Stimulated activated CD8-positive, alpha-beta memory T cell treated with anti-CD3 and anti-CD28 coated beads, Interleukin-12 subunit alpha, Interleukin-12 subunit beta, amount 100 ng/mL, for 4 hours (primary cell): ENCODE measurements at regions not wholly inside any gene's neighbourhood (a gene's known extent, or its start where the extent isn't known, plus 50 kb on each side); places are given as distances from the start of the nearest gene placed in this dataset.

Experiments used
- DNase-seq: peaks from one replicate; pipeline ENCODE4 v3.0.0-alpha.2; 2020; ENCODE audit warnings: low read depth

DNA sequence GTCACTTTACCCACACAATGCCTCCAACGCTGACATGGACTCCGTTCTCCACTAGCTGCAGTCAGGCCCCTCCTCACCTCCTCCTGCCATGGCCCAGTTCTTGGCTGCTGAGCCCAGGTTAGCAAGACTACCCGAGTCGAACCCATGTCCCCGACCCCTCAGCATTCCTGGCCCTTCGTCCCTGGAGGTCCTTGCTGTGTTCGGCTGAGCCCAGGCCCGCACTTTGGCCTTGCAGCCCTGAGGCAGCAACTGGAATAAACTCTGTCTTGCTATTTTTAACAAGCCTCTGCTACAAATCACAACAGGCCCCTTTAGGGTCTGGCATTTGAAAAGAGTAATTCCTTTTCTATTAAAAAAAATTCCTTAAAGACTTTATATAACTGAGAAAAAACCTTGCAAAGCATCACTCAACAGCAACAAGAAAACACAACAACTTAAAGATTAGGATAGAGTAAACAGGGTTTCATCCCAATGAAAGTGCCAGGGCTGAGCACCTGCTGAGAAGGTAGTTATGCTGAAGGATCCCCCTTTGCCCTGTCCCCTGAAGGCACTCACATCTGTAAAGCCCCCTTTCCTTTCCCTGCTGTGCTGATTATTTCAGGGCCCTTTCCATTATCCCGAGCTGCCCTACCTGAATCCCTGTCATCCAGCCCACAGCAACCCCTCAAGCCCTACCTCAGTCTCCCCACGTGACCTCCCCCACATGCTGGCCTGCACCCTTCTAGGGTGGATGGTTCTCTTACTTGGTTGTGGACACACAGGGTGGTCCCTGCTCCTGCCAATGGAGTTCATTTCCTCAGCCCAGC is 120.0 kb upstream of the SNTG2 start:
- no peak for DNase-seq

DNA sequence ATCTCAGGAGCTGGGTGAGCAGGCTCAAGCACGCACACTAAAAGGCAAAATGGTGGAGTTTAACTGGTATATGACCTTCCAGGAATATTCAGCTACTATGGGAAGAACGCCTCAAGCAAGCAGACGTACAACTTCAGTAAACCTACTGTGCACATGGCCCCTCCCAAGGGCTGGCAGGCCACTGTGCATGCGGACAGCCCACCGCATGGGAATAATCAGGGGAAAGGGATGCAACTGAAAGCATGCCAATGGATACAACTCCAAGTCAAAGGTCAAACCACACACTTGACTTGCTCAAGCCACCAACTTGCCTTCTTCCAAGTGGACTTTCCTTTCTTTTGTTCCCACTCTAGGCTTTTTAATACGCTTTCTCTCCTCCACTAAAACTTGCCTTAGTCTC is 121.6 kb upstream of the SNTG2 start:
- no peak for DNase-seq

DNA sequence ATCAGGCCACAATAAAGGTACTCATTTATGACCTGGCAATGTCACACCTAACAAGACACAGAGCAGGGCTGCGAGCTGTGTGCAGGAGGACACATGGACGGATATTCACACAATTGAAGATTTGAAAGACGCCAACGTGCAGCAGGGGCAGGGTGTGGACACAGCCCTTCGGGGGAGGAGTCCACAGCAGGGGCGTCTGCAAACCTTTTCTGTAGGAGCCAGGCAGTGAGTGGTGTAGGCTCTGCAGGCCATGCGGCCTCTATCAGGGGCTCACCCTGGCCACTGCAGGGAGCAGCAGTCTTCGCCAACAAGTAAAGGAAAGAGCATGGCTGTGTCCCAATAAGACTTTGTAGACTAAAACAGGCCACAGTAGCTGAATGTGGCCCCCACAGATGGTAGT is 125.7 kb upstream of the SNTG2 start:
- DNase-seq = no peak

DNA sequence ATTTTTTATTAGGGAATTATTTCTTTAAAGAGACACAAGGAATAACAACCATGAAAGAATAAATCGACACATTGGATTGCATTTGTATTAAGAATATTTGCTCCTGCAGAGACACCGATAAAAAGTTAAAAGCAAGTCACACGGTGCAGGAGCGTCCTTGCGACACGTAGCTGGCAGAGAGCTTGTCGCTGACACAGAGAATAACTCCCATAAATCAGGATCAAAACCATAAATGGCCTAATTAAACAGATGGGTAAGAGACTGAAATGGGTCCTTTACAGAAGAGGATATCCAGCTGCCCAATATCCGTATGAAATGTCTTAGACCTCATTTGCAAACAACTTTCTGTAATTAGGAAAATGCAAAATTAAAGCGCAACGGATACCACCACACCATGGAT is 126.1 kb upstream of the SNTG2 start:
- DNase-seq = no peak

DNA sequence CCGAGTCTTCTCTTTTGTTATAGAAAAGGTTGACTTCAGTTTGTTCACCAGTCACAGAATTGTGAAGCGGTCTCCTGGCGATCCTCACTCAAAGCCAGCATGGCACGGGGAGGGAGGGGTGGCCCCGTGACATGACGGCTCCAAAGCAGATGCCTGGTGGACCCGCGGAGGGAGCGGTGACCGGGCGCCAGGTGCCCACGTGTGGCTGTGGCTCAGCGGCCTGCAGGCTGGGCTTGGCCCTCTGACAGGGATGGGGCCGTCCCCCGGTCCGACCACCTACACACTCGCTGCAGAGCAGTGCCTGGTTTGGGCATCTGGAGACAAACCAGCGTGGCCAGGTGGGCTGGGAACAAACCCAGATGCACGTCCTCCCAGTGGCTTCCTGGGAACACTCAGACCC is 129.1 kb upstream of the SNTG2 start:
- DNase-seq = no peak

DNA sequence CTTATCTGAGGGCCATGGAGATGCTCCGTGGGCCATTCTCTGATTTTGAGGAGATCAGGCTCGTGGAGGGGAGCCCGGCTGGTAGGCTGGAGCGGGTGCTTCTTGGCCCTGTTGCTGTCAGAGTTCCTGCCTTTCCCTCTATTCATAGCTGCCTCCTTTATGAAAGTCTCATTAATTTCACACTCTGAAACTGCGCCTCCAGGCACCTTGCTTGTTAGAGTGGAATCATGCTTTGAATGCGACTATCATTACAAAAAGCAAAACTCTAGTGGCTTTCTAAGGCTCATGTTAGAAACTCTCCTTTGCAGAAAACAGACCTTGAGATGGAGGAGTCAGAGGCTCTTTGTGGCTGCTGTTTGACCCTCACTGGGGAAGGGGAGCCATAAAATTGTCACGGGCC is 131.0 kb upstream of the SNTG2 start:
- DNase-seq = no peak

DNA sequence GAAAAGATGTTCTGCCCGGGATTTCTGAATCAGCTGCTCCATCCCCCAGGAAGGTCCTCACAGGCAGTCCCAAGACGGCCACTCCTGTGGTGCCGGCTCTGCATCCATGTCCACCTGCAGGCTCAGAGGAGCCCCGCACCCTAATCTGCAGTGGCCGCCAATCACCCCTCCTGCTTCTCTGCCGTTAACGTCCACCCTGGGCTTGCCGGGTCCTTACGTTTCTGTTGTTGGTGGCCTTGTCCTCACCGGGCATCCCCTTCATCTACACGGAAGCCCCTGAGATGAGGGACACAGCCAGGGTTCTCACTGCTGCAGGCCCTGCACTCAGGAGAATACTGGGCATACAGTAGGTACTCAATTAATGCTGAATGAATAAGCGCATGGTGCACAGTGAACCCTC is 131.5 kb upstream of the SNTG2 start:
- no peak for DNase-seq

DNA sequence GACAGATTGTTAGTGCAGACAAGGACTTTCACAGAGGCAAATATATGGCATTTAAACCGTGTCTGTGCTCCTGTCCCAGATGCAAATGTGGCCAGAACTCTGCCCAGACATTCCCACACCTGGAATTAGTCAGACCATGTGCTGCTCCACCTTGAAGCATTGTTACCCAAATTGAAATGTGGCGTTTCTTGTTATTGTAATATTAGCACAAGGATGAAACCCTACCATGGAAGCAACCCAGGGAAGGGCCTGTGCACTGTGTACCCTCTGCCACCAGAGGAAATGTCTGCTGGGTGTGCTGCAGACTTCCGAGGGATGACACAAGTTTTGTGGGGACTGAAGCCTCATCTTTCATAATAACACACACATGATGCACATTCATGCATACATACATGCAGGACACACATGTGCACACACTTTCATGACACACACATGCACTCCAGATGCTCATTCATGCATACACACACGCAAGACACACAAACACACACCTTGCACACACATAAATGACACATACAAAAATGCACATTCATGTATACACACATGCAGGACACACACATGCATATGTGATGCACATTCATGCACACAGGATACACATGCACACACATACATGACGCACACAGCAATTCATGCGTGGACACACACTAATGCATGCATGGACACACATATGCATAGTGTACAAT is 133.2 kb upstream of the SNTG2 start:
- DNase-seq = no peak

DNA sequence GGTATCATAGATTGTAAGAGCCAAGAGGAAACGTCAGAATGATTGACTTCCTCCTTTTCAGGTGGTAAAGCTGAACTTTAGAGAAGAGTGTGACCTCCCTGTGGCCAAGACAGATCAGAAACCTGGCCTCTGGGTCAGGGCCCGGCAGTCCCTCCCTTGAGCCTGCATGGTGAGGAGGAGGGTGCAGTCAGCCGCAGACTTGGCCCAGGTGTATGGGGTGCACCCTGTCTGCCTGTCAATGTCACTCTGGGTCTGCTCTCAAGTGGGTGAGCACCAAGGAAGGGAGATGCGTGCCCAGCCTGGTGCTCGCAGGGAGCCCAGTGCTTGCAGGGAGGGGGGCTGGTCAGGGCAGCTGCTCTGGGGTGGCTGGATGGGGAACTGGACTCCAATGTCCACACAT is 134.4 kb upstream of the SNTG2 start:
- DNase-seq = no peak

DNA sequence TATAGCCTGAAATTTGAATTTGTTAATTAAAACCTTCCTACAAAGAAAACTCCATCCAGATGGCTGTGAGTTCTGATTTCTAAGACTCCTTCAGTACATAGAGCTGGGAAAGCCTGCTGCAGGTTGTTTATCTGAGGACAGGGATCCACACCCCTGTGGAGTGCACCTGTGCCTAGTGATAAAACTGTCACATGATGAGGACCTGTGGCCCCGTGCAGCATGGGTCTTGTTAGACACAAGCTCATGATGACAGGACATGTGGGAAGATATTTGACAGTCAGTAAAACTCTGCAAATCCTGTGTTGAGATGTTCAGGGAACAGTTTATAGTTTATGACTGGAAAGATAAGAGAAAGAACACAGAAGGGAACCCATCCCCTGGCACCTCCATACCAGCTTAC is 133.2 kb upstream of the TMEM18 start:
- no peak for DNase-seq

DNA sequence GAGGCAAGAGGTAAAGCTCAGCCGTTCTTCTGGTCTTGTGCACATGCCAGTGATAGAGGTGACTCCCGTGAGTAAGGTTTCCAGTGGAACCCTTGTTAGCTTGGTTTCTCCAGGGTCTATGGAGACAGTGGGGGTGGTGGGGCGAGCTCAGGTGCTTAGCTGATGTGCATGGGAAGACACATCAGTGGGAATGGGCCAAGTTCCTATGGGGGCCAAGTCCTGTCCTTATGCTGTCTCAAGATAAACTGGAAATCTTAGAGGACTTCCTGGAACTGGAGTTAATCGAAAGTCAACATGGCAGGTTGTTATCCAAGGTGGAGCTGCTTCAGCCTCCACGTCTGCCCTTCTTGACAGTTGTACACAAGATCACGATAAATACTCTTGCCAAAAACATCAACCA is 130.1 kb upstream of the TMEM18 start:
- no peak for DNase-seq

DNA sequence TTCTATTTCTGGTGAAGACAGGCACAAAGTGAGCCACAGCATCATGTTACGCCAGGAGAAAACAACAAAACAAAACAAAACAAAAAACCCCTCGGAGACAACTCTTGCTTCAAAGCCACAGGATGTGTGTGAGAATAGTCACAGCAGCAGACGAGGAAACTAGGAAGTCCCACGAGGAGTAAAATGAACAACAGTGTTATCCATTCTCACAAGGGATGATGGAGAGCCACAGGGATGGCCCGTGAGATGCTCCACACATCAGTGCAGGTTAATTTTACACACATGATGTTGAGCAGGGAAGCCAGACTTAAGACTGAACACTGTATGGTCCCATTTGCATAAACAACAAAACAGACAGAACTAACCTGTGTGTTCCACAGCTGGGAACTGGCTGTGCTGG is 128.5 kb upstream of the TMEM18 start:
- no peak for DNase-seq

DNA sequence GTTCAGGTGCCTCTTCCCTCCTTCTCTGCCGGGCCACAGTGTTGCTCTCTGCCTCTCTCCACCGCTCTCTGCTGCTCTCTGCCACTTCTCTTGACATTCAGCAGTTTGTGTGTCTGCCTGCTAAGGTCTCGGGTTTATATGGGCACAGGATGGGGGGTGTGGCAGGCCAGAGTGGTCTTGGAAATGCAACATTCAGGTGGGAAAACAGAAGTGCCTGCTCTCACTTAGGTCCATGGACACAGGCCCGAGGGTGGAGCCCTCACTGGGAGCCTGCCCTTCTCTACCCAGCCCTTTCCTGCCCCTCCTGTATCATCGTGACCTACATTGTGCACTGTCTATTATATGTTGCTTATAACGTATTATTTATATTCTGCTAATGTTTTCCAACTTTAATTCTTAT is 120.8 kb upstream of the TMEM18 start:
- no peak for DNase-seq

DNA sequence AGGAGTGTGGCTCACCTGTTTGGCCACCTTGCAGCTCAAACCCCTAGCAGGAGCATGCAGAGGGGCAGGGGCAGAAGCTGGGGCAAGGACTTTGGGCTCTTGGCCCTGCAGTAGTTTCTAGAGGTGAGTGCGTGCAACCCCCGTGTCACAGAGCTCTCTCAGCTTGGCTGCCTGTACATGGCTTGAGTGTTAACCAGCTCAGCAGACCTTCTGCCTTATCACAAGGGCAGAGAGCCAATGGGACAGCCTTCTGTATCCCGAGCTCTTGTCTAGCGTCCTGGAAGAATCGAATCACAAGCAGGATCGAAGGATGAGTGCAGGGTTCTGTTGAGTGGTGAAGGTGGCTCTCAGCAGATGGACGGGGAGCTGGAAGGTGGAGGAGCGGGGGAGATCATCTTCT is 120.3 kb upstream of the TMEM18 start:
- no peak for DNase-seq

DNA sequence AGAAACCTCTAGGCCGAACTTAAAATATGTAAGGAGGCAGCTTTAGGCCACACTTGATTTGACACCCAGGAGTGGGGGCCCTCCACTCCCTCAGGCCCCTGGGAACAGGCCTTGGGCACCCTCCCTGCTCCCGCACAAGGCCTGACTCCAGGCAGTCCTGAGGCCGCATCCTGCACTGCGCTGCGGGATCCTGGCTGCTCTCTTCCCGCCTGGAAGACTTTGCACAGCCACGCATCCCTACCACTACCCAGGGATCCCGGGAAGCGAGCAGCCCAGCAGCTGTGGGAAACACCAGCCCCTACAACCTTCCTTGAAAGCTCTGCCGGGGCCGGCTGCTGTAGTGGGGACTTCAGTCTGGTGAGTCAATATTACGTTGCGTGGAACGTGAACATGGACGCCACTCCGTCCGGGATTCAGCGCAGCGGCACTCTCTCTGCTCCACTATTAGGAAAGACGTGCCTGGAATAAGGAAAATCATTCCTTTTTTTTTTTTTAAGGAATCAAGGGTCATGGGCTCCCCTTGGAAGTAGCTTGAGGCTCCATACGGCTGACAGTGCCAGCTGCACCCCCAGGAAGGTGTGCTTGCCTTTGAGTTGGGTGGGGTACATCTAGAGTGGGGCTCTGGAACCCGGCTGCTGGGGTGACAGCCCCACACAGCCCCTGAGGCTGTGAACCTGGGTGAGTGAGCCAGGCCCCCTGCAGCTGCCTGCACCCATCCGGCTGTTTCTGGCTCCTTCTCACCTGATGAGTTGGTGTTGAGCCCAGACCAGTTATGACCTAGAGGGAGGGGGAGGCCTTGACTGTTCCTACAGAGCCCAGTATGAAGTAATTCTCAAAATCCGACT is 119.2 kb upstream of the TMEM18 start:
- DNase-seq = no peak

DNA sequence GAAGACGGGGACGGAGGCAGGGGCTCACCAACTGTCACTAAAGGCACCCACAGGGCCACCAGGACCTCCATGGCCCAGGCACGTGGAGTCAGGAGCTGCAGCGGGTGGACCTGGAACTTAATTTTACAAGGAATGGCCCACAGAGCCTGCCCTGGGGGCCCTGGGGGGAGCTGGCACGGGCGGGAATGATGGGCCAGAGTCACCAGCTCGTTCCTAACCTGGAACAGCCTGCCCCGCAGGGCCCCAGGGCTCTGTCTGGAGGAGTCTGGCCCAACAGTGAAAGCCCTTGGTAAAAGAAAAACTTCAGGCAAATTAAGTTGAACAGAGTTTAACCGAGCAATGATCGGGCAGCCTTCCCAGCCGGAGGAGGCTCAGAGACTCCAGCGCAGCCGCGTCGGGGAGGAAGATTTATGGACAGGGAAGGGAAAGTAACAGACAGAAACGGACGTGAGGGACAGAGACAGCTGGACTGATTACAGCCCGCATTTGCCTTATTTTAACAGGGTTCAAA is 118.4 kb upstream of the TMEM18 start:
- DNase-seq = no peak

DNA sequence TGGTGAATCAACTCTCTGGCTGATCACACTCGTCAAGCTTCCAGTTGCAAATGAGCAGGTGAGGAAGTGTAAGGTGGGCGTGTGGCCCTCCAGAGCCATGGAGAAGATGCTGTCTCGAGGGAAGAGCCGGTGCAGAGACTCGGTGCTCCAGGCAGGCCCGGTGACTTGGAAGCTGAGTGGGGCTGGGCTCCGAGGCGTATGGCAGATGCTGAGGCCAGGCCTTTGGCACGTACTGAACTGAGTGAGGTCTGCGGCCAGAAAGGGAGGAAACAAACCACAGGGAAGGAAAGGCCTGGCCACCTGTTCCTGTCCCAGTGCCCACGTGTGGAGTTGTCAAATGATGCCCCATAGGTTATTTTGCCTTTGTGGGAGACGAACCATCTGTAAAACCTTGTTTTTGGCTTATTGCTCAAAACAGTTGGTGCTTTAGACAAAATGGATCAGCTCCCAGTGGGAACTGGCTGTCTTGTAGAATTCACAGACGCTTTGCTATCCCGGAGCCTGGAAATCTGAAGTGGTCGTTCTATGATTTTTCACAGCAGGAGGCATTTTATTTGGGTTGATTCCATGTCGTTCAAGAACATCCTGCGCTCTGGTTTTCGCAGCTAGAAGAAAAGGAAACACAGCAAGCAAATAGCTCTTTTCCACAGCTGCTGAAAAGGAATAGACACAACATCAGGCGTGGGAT is 117.5 kb upstream of the TMEM18 start:
- DNase-seq = no peak

DNA sequence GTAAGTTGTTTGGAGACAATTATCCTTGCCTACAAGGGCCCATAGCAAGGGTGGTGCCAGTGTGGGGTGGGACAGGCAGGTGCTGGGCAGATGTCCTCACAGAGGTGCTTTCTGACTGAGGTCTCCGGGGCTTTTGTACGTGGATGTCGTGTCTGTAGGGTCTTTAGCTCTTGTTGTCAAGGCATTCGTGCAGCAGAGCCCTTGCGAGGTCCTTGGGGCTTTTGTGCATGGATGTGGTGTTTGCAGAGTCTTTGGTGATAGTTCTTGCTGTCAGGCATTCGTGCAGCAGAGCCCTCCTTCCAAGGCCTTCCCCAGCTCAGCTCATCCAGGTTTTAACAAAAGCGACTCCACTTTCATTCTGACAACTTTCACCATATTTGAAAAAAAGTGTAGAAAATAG is 116.0 kb upstream of the TMEM18 start:
- DNase-seq = no peak

DNA sequence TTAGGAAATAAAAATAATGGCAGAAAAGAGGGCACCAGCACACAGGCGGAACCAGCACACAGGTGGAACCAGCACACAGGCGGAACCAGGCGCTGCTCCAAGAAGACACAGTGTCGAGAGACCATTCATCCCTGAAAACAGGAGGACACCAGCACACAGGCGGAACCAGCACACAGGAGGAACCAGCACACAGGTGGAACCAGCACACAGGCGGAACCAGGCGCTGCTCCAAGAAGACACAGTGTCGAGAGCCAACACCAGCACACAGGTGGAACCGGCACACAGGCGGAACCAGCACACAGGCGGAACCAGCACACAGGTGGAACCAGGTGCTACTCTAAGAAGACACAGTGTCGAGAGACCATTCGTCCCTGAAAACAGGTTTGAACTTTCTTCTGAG is 115.5 kb upstream of the TMEM18 start:
- no peak for DNase-seq

DNA sequence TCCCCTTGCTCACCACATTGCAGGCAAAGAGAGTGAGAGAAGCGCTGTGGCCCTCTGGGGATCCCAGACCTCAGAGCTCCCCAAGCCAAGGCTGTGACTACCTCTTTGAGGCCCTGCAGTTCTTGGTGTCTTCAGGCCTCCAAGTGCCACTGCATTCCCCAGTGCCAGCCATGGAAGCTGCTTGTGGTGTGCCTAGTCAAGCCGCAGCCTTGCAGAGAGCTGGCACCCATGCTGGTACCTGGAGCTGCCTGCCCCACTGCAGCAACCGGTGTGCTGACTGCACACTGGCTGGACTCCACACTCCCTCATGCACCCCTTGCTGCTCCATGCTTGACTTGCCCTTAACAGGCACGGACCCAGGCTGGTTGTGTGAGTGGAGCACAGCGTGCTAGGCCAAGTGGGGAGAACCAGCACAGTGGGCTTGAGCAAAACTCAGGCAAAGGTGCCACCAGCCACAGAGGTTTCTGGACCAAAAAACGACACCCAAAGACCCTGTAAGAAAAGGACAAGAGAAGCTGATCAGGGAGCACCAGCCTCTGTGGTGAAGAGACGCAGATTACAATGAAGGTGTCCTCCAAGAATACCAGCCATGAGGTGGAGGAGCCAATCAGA is 113.5 kb upstream of the TMEM18 start:
- DNase-seq = no peak

DNA sequence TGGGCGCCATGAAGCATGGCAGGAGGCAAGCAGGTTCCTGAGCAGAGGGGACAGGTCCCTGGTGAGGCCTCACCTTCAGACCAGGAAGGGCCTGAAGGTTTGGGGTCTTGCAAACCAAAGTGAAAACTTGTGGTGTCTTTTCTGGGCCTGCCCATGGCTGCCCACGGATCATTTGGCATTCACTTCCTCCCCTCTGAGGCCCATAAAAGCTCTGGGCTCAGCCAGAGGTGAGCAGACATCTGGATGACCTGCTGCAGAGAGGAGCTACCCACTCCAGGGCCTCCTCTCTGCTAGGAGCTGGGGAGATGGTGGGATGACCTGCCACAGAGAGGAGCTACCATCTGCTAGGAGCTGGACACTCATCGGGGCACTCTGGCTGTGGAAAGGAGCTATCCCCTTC is 112.9 kb upstream of the TMEM18 start:
- DNase-seq = no peak

DNA sequence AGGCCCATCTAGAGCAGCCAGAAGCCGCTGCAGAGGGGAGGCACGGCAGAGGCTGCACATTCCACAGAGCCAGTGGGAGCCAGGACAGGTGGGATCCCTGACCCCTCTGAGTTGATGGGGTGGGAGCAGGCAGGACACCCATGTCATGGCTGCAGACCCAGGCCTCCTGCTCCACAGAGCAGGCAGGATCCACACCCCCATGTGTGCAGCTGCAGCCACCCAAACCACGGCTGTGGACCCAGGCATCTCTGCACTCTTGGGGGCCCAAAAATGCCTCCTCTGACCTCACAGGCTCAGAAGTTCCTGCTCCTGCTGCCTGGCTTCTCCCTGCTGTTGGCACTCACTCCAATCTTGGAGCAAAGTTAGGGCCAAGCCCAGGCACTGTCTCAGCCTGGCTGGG is 112.3 kb upstream of the TMEM18 start:
- DNase-seq = no peak
